GM23338 (cell line): ENCODE measurements at regions not wholly inside any gene's neighbourhood (a gene's known extent, or its start where the extent isn't known, plus 50 kb on each side); places are given as distances from the start of the nearest gene placed in this dataset.

Experiments
- ATAC-seq: fragments of 200-7000 bp; cut with Tn5 transposase; 3 replicates; pipeline ENCODE4 v1.9.1; 2020
- DNase-seq: peaks from one replicate; pipeline ENCODE4 v3.0.0-alpha.2; 2015; ENCODE audit warnings: low spot score
- H2AFZ ChIP-seq: fragments of 200-600 bp; sonication (generic); 2 replicates; pipeline ENCODE4 v1.8.0; 2016; ENCODE audit warnings: antibody characterized with exemption, mild to moderate bottlenecking, moderate library complexity
- H3F3A ChIP-seq: fragments of 200-600 bp; sonication (generic); replicated peaks from 2 replicates; pipeline ENCODE4 v1.8.0; 2017; ENCODE audit warnings: antibody characterized with exemption, mixed run types, low read depth
- H3K27ac ChIP-seq: fragments of 200-600 bp; sonication (generic); 2 replicates; pipeline ENCODE4 v1.6.1; 2016; ENCODE audit warnings: low read depth
- H3K27me3 ChIP-seq: fragments of 200-600 bp; sonication (generic); 2 replicates; pipeline ENCODE4 v1.8.0; 2016; ENCODE audit warnings: mild to moderate bottlenecking, mixed run types, moderate library complexity; ENCODE audit not compliant: insufficient read depth
- H3K36me3 ChIP-seq: fragments of 200-600 bp; sonication (generic); 2 replicates; pipeline ENCODE4 v1.8.0; 2016; ENCODE audit warnings: mild to moderate bottlenecking; ENCODE audit not compliant: insufficient read depth
- H3K4me1 ChIP-seq: fragments of 200-600 bp; sonication (generic); 2 replicates; pipeline ENCODE4 v1.8.0; 2016; ENCODE audit warnings: mild to moderate bottlenecking, moderate library complexity; ENCODE audit not compliant: insufficient read depth
- H3K4me2 ChIP-seq: fragments of 200-600 bp; sonication (generic); 2 replicates; pipeline ENCODE4 v1.7.1; 2017; ENCODE audit warnings: mixed run types
- H3K4me3 ChIP-seq: fragments of 200-600 bp; sonication (generic); 2 replicates; pipeline ENCODE4 v1.6.1; 2016; ENCODE audit warnings: mixed run types
- H3K79me2 ChIP-seq: fragments of 200-600 bp; sonication (generic); replicated peaks from 2 replicates; pipeline ENCODE4 v1.8.0; 2017; ENCODE audit warnings: mild to moderate bottlenecking; ENCODE audit not compliant: insufficient read depth
- H3K9me2 ChIP-seq: fragments of 200-600 bp; sonication (generic); 2 replicates; pipeline ENCODE4 v1.8.0; 2017; ENCODE audit not compliant: insufficient read depth
- H4K20me1 ChIP-seq: fragments of 200-600 bp; sonication (generic); replicated peaks from 2 replicates; pipeline ENCODE4 v1.8.0; 2017; ENCODE audit warnings: mild to moderate bottlenecking; ENCODE audit not compliant: insufficient read depth
- H3K27ac Mint-ChIP-seq: 2 replicates; pipeline ENCODE4 v1.8.0; 2020; ENCODE audit warnings: inconsistent platforms, mild to moderate bottlenecking, moderate library complexity, mixed read lengths
- H3K27me3 Mint-ChIP-seq: 3 replicates; pipeline ENCODE4 v1.8.0; 2022; ENCODE audit warnings: low read depth, mild to moderate bottlenecking, moderate library complexity, mixed read lengths, inconsistent platforms; ENCODE audit not compliant: insufficient read depth, poor library complexity
- H3K36me3 Mint-ChIP-seq: 3 replicates; pipeline ENCODE4 v1.8.0; 2021; ENCODE audit warnings: low read depth, mild to moderate bottlenecking, inconsistent platforms, moderate library complexity, mixed read lengths
- H3K4me1 Mint-ChIP-seq: 3 replicates; pipeline ENCODE4 v1.8.0; 2020; ENCODE audit warnings: mild to moderate bottlenecking, inconsistent platforms, mixed read lengths
- H3K4me3 Mint-ChIP-seq: 3 replicates; pipeline ENCODE4 v1.8.0; 2021; ENCODE audit warnings: moderate library complexity, mild to moderate bottlenecking, inconsistent platforms, mixed read lengths
- H3K9me3 Mint-ChIP-seq: 3 replicates; pipeline ENCODE4 v1.8.0; 2020; ENCODE audit warnings: moderate library complexity, mild to moderate bottlenecking, inconsistent platforms, mixed read lengths
- CREB1 ChIP-seq: fragments of 250-450 bp; sonication (Bioruptor Pico); IDR thresholded peaks from 2 replicates; pipeline ENCODE4 v1.5.0; 2020; ENCODE audit warnings: low read depth, mild to moderate bottlenecking, moderate library complexity
- EZH2 ChIP-seq: fragments of 200-600 bp; sonication (generic); IDR thresholded peaks from one replicate; pipeline ENCODE4 v1.8.0; 2017; ENCODE audit warnings: antibody characterized with exemption, mild to moderate bottlenecking, low read depth; ENCODE audit not compliant: unreplicated experiment
- EZH2phosphoT487 ChIP-seq: fragments of 200-600 bp; sonication (generic); IDR thresholded peaks from one replicate; pipeline ENCODE4 v1.8.1; 2018; ENCODE audit warnings: antibody characterized with exemption; ENCODE audit not compliant: unreplicated experiment
- JUNB ChIP-seq: IDR thresholded peaks from one replicate; pipeline ENCODE4 v1.6.1; 2016; ENCODE audit warnings: antibody characterized with exemption; ENCODE audit not compliant: unreplicated experiment
- NANOG ChIP-seq: IDR thresholded peaks from 2 replicates; pipeline ENCODE4 v1.6.1; 2016; ENCODE audit warnings: antibody characterized with exemption, borderline replicate concordance
- POLR2AphosphoS5 ChIP-seq: IDR thresholded peaks from 2 replicates; pipeline ENCODE4 v1.6.1; 2016; ENCODE audit warnings: antibody characterized with exemption, low read depth
- STAT1 ChIP-seq: IDR thresholded peaks from one replicate; pipeline ENCODE4 v1.6.1; 2016; ENCODE audit warnings: antibody characterized with exemption; ENCODE audit not compliant: unreplicated experiment
- ZNF114 ChIP-seq: fragments of 250-450 bp; sonication (Bioruptor Pico); IDR thresholded peaks from 2 replicates; pipeline ENCODE4 v1.5.0; 2020; ENCODE audit warnings: mild to moderate bottlenecking, moderate library complexity
- ZNF331 ChIP-seq: fragments of 250-450 bp; sonication (Bioruptor Pico); IDR thresholded peaks from 2 replicates; pipeline ENCODE4 v1.5.0; 2020; ENCODE audit warnings: low read depth, mild to moderate bottlenecking, moderate library complexity
- TF ChIP-seq, protein P1 (sequence below): IDR thresholded peaks from 2 replicates; pipeline ENCODE4 v1.6.1; 2016; ENCODE audit warnings: antibody characterized with exemption
- TF ChIP-seq, protein P2 (sequence below), 2 experiments: fragments of 200-600 bp in 1 of 2; sonication (generic) in 1 of 2; conservative IDR thresholded peaks; 2 replicates each; pipeline versions ENCODE4 v1.5.1 to v1.6.1; 2016 to 2017; ENCODE audit warnings: antibody characterized with exemption in 2 of 2, low read depth in 2 of 2, mild to moderate bottlenecking in 2 of 2, moderate library complexity in 1 of 2
- TF ChIP-seq, protein P3 (sequence below): IDR thresholded peaks from one replicate; pipeline ENCODE4 v1.6.1; 2018; ENCODE audit warnings: antibody characterized with exemption; ENCODE audit not compliant: unreplicated experiment

DNA sequence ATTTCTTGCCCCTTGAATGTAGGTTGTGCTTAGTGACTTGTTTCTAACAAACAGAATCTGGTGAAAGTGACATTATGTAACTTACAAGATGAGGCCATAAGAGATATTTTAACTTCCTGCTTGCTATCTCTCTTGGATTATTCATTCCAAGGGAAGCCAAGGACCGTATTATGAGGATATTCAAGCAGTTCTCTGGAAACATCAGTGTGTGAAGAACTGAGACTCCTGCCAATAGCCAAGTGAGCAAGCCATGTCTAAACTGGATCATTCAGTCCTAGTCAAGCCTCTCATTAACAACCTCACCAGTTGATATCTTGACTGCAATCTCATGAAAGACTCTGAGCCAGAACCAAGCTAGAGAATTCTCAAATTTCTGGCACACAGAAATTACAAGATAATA, 765.1 kb upstream of the SLC8A1 start:
- H3K4me1 Mint-ChIP-seq: no peaks in the 10 kb centered on the region
- no peak overlapping the region for H3K27ac ChIP-seq
- TF ChIP-seq, protein P1, sequence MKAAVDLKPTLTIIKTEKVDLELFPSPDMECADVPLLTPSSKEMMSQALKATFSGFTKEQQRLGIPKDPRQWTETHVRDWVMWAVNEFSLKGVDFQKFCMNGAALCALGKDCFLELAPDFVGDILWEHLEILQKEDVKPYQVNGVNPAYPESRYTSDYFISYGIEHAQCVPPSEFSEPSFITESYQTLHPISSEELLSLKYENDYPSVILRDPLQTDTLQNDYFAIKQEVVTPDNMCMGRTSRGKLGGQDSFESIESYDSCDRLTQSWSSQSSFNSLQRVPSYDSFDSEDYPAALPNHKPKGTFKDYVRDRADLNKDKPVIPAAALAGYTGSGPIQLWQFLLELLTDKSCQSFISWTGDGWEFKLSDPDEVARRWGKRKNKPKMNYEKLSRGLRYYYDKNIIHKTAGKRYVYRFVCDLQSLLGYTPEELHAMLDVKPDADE: no peak
- no peak for TF ChIP-seq NANOG
- ATAC-seq (no peak), DNase-seq (no peak)
- no peak overlapping the region for H3K27ac Mint-ChIP-seq
- H3K4me3 Mint-ChIP-seq: no peak overlapping the region
- H3K36me3 Mint-ChIP-seq: no peaks in the 10 kb centered on the region
- no peaks in the 10 kb centered on the region for H3K4me1 ChIP-seq
- no peaks in the 10 kb centered on the region for H3F3A ChIP-seq
- no peak overlapping the region for H2AFZ ChIP-seq
- no peaks in the 10 kb centered on the region for H3K36me3 ChIP-seq
- H4K20me1 ChIP-seq: no peaks in the 10 kb centered on the region
- no peak overlapping the region for H3K4me2 ChIP-seq
- H3K9me3 Mint-ChIP-seq: no peaks in the 10 kb centered on the region
- H3K79me2 ChIP-seq: no peaks in the 10 kb centered on the region
- 0 out of 2 replicates have a peak, but pooled peaks cover 8% of the 10 kb centered on the region for H3K9me2 ChIP-seq
- H3K4me3 ChIP-seq: no peak overlapping the region
- no peaks in the 10 kb centered on the region for H3K27me3 ChIP-seq
- no peaks in the 10 kb centered on the region for H3K27me3 Mint-ChIP-seq

DNA sequence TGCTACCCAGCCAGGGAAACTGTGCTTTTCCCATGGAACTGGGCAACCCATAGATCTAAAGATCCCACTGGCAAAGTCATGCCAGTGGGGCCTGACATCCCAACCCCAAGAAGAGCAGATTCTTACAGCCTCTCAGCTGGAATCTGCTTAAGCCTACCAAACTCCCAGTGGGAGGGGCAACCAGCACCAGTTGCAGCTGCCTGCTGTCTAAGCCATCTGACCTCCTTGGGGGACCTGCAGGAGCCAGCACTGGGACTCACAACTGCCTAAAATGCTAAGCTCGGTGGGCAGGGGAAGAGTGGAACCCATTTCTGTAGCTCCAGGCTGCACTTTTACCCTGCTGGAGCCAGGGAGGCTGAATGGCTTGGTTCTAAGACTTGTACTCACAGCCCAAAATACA, 770.7 kb upstream of the SLC8A1 start:
- Mint-ChIP-seq H3K36me3 (no peaks in the 10 kb centered on the region), H3K27me3 (no peaks in the 10 kb centered on the region), H3K4me3 (no peak overlapping the region), H3K4me1 (no peaks in the 10 kb centered on the region; the same call in 2 of the 3 replicates), H3K9me3 (no peaks in the 10 kb centered on the region; the same call in 2 of the 3 replicates), H3K27ac (no peak overlapping the region)
- Histone ChIP-seq H3K4me3 (no peak overlapping the region), H3K9me2 (peaks cover 22% of the 10 kb centered on the region; the same call in 1 of the 2 replicates), H3K27ac (no peak overlapping the region), H3K79me2 (no peaks in the 10 kb centered on the region), H3K4me2 (no peak overlapping the region), H3K27me3 (no peaks in the 10 kb centered on the region), H4K20me1 (no peaks in the 10 kb centered on the region), H2AFZ (no peak overlapping the region), H3K4me1 (no peaks in the 10 kb centered on the region), H3K36me3 (no peaks in the 10 kb centered on the region), H3F3A (no peaks in the 10 kb centered on the region)
- no peak for DNase-seq
- ATAC-seq: no peak
- TF ChIP-seq STAT1 (no peak), POLR2AphosphoS5 (no peak), NANOG (no peak), JUNB (no peak), CREB1 (CRISPR knock-in tag) (no peak), ZNF331 (CRISPR knock-in tag) (no peak), EZH2phosphoT487 (no peak), EZH2 (no peak), ZNF114 (CRISPR knock-in tag) (no peak)
- TF ChIP-seq, protein P2, sequence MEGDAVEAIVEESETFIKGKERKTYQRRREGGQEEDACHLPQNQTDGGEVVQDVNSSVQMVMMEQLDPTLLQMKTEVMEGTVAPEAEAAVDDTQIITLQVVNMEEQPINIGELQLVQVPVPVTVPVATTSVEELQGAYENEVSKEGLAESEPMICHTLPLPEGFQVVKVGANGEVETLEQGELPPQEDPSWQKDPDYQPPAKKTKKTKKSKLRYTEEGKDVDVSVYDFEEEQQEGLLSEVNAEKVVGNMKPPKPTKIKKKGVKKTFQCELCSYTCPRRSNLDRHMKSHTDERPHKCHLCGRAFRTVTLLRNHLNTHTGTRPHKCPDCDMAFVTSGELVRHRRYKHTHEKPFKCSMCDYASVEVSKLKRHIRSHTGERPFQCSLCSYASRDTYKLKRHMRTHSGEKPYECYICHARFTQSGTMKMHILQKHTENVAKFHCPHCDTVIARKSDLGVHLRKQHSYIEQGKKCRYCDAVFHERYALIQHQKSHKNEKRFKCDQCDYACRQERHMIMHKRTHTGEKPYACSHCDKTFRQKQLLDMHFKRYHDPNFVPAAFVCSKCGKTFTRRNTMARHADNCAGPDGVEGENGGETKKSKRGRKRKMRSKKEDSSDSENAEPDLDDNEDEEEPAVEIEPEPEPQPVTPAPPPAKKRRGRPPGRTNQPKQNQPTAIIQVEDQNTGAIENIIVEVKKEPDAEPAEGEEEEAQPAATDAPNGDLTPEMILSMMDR (conservative IDR thresholded peaks at IDR 0.05; ENCODE audit: low read depth in 2 of 2): no peak
- TF ChIP-seq, protein P1: no peak
- TF ChIP-seq, protein P3, sequence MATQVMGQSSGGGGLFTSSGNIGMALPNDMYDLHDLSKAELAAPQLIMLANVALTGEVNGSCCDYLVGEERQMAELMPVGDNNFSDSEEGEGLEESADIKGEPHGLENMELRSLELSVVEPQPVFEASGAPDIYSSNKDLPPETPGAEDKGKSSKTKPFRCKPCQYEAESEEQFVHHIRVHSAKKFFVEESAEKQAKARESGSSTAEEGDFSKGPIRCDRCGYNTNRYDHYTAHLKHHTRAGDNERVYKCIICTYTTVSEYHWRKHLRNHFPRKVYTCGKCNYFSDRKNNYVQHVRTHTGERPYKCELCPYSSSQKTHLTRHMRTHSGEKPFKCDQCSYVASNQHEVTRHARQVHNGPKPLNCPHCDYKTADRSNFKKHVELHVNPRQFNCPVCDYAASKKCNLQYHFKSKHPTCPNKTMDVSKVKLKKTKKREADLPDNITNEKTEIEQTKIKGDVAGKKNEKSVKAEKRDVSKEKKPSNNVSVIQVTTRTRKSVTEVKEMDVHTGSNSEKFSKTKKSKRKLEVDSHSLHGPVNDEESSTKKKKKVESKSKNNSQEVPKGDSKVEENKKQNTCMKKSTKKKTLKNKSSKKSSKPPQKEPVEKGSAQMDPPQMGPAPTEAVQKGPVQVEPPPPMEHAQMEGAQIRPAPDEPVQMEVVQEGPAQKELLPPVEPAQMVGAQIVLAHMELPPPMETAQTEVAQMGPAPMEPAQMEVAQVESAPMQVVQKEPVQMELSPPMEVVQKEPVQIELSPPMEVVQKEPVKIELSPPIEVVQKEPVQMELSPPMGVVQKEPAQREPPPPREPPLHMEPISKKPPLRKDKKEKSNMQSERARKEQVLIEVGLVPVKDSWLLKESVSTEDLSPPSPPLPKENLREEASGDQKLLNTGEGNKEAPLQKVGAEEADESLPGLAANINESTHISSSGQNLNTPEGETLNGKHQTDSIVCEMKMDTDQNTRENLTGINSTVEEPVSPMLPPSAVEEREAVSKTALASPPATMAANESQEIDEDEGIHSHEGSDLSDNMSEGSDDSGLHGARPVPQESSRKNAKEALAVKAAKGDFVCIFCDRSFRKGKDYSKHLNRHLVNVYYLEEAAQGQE: no peak
